ENCODE measurements at regions not wholly inside any gene's neighbourhood (a gene's known extent, or its start where the extent isn't known, plus 50 kb on each side); places are given as distances from the start of the nearest gene placed in this dataset.

DNA sequence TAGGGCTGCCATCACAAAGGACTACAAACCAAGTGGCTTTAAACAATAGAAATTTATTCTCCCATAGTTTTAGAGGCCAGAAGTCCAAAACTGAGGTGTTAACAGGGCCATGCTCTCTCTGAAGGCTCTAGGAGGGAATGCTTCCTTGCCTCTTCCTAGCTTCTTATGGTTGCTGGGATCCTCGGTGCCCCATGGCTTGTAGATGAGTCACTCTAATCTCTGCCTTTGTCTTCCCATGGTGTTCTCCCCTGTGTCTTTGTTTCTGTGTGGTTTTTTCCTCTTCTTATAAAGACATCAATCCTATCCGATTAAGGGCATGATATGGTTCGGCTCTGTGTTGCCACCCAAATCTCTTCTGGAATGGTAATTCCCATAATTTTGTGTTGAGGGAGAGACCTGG is 178.8 kb upstream of the NREP start:
- no peak for DNase-seq (ENCODE audit: extremely low spot score)
- 98% methylated on average over 3 of the region's 3 CpGs for WGBS

DNA sequence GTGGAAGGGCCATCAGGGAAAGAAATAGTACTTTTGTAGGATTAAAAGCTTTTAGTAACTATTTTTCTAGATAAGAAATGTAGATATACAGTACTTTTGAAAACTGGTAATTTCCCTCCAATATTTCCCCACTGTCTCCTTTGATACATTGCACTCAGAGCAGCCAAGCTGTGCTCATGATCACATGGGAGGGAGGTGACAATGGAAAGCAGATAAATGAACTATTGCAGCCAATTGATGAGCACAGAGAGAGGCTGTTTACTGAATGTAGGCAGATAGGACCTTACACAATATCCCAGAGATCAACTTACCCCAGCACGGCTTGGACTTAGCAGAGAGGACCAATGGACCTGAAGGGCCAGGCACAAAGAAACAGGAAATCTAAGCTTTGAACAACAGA is 178.0 kb upstream of the NREP start:
- WGBS = 98% methylated on average over 1 of the region's 1 CpG
- Histone ChIP-seq H3K4me1 (ENCODE audit: insufficient read depth) (no peaks in the 10 kb centered on the region), H3K36me3 (ENCODE audit: insufficient read depth) (no peaks in the 10 kb centered on the region), H3K27ac (ENCODE audit: low read depth) (no peak overlapping the region), H3K4me3 (ENCODE audit: low read depth, low read length) (no peak overlapping the region)
- DNase-seq (ENCODE audit: extremely low spot score) = no peak

More for the DNA sequence above, 178.8 kb upstream of the NREP start:
- Histone ChIP-seq H3K4me3 (ENCODE audit: low read depth, low read length) (no peak overlapping the region), H3K4me1 (ENCODE audit: insufficient read depth) (no peaks in the 10 kb centered on the region), H3K27ac (ENCODE audit: low read depth) (no peak overlapping the region), H3K36me3 (ENCODE audit: insufficient read depth) (no peaks in the 10 kb centered on the region)

DNA sequence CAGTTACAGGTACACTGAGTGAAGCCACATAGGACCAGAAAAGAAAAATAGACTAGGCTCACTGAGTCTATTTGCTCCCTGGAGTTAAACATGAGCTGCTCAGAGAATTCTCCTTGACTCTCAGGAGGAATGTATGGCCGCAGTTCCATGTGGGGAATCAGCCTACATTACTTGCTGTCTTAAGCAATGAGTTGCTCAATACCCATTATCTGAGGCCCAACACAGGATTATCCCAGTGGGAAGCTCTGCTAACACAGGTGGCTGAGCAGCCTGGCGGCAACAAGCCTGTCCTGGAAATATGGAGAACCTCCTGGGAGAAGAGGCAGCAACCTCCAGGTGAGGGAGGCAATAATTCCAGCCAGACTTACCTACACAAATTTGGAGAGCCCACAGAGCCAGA is 177.5 kb upstream of the NREP start:
- DNase-seq (ENCODE audit: extremely low spot score) = no peak
- no peaks in the 10 kb centered on the region for H3K4me1 ChIP-seq (ENCODE audit: insufficient read depth)
- H3K4me3 ChIP-seq (ENCODE audit: low read depth, low read length) = no peak overlapping the region
- WGBS = 98% methylated on average over 2 of the region's 2 CpGs
- no peak overlapping the region for H3K27ac ChIP-seq (ENCODE audit: low read depth)
- no peaks in the 10 kb centered on the region for H3K36me3 ChIP-seq (ENCODE audit: insufficient read depth)

DNA sequence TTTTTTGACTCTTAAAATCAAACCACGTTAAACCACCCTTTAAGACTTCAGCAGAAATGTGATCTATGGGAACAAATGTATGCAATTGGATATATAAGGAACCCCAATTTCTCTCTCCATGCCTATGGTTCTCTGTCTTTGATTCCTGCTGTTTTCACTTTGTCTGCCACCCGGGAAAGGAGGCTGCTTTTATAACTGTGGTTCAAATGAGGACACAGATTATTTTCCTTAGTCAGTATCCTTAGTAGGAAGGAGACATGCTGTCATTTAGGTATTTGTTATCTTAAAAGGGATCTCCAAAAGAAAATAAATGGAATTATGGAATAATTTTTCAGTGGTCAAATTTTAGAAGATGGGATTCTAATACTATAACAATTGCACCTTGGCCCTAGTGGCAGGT is 176.1 kb upstream of the NREP start:
- Histone ChIP-seq H3K36me3 (ENCODE audit: insufficient read depth) (no peaks in the 10 kb centered on the region), H3K4me1 (ENCODE audit: insufficient read depth) (no peaks in the 10 kb centered on the region), H3K27ac (ENCODE audit: low read depth) (no peak overlapping the region), H3K4me3 (ENCODE audit: low read depth, low read length) (no peak overlapping the region)
- DNase-seq (ENCODE audit: extremely low spot score) = no peak
- 44% methylated on average over 2 of the region's 2 CpGs for whole genome bisulfite sequencing

DNA sequence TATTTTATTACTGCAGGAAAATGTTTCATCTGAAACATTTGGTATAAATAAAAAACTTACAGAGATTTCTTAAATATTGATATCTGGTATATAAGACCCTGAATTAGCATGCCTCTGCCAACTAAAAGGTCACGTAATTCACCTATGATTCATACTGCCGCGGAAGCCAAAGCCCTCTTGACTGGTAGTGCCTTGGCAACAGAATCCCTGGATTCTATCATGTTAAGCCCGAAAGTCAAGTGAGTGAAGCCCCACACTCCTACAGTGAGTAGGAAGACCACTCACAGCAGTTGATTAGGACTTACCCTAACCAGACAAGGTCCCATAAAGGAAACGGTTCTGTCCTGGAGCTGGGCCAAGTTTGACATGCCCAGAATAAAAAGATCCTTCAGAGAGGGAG is 175.6 kb upstream of the NREP start:
- 43% methylated on average over 5 of the region's 5 CpGs for WGBS
- no peaks in the 10 kb centered on the region for H3K4me1 ChIP-seq (ENCODE audit: insufficient read depth)
- H3K4me3 ChIP-seq (ENCODE audit: low read depth, low read length) = no peak overlapping the region
- H3K27ac ChIP-seq (ENCODE audit: low read depth) = no peak overlapping the region
- no peak for DNase-seq (ENCODE audit: extremely low spot score)
- H3K36me3 ChIP-seq (ENCODE audit: insufficient read depth) = no peaks in the 10 kb centered on the region

DNA sequence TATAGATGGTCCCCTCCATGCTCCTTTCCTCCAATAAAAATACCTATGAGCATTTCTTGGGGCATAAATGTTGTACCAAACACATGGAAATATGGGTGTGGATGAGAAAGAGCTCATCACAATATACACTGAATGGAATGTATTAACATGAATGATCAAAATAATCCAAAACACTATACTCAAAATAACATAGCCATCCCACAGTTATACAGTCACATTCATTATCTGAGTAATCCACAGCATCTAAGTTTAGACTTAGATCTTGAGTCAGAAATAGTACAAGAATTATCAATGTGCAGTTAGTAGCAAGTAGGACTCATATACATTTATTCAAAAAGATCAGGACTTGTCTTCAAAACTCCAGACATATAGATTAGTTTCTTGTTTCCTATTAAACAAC is 175.2 kb upstream of the NREP start:
- Histone ChIP-seq H3K36me3 (ENCODE audit: insufficient read depth) (no peaks in the 10 kb centered on the region), H3K4me1 (ENCODE audit: insufficient read depth) (no peaks in the 10 kb centered on the region), H3K27ac (ENCODE audit: low read depth) (no peak overlapping the region), H3K4me3 (ENCODE audit: low read depth, low read length) (no peak overlapping the region)
- DNase-seq (ENCODE audit: extremely low spot score) = no peak

DNA sequence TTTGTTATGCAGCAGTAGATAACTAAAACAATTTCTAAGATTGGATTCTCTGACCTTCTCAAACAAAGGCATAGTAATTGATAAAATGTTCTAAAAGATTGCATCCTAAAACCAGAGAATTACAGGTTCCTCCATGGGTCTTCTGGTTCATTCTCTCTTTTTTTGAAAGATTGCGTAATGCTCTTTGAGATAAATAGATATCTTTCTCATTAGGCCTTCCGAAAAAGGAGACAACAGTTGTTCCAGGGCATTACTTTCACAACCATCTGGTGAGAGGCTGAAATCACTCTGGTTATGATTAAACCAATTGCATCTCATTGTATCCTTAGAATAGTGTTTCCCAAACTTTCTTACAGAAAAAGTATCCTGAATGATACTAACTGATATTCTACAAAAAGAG is 174.7 kb upstream of the NREP start:
- Histone ChIP-seq H3K36me3 (ENCODE audit: insufficient read depth) (no peaks in the 10 kb centered on the region), H3K4me1 (ENCODE audit: insufficient read depth) (no peaks in the 10 kb centered on the region), H3K27ac (ENCODE audit: low read depth) (no peak overlapping the region), H3K4me3 (ENCODE audit: low read depth, low read length) (no peak overlapping the region)
- DNase-seq (ENCODE audit: extremely low spot score) = no peak
- 94% methylated on average over 2 of the region's 2 CpGs for WGBS

DNA sequence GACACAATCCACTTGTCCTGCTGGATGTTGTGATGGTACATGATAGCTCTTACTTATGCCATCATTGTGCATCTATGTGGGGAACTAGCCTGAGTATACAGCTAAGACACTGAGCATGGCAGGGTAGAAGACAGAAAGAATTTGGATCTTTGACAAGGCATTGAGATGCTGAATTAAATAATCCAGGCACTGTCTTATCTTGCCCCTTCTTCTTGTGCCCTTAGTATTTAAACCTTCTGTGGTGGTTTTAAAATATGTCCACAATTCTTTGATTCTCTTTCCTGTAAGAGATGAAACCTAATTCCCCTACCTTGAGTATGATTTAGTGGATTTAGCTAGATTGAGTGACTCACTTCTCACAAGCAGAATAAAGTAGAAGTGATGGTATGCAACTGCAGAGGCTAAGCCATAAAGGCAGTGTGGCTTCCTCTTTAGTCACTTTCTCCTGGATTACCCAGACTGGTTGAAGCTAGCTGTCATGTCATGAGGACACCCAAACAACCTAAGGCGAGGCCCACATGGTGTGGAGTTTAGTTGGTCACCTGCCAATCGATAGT is 174.0 kb upstream of the NREP start:
- H3K4me1 ChIP-seq (ENCODE audit: insufficient read depth) = no peaks in the 10 kb centered on the region
- no peak overlapping the region for H3K4me3 ChIP-seq (ENCODE audit: low read depth, low read length)
- no peak for DNase-seq (ENCODE audit: extremely low spot score)
- H3K36me3 ChIP-seq (ENCODE audit: insufficient read depth) = no peaks in the 10 kb centered on the region
- H3K27ac ChIP-seq (ENCODE audit: low read depth) = no peak overlapping the region
- 95% methylated on average over 2 of the region's 2 CpGs for WGBS

DNA sequence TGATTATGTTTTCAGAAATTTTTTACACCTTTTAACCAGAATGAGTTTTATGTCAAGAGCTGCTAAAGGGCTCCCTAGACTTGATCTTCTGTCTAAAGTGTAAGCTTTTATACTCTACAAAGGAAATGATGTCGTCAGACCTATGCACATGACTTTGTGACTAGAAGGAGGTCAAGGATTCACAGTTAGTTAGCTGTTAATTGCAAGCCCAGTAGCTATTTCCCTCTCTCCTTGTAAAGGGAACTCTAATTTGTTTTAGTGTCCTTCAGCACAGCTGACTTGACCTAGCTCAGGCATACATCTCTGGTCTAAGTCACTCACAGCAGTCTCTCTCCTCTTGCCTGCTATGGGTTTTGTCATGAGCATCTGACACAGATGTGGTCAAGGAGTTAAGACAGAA is 173.5 kb upstream of the NREP start:
- no peak for DNase-seq (ENCODE audit: extremely low spot score)
- 76% methylated on average over 1 of the region's 1 CpG for WGBS
- no peaks in the 10 kb centered on the region for H3K4me1 ChIP-seq (ENCODE audit: insufficient read depth)
- no peak overlapping the region for H3K27ac ChIP-seq (ENCODE audit: low read depth)
- no peaks in the 10 kb centered on the region for H3K36me3 ChIP-seq (ENCODE audit: insufficient read depth)
- H3K4me3 ChIP-seq (ENCODE audit: low read depth, low read length) = no peak overlapping the region

DNA sequence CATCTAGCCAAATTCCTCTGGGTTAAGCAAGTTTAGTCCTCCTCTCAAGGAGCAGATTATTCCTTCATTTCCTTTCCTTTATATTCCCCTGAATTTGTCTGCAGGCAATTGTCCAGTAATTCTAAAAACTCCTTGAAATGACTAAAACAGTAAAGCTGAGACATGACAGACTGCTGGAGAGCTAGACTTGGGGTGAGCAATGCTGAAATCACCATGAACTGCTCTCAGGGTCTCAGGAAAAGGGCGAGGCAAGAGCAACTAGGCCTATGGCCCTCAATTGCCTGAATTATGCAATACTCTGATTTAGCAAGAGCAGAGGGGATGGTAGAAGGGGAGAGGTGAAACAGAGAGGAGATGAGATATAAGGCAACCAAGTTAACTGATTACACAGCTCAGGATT is 172.9 kb upstream of the NREP start:
- 82% methylated on average over 1 of the region's 1 CpG for WGBS
- Histone ChIP-seq H3K27ac (ENCODE audit: low read depth) (no peak overlapping the region), H3K4me3 (ENCODE audit: low read depth, low read length) (no peak overlapping the region), H3K4me1 (ENCODE audit: insufficient read depth) (no peaks in the 10 kb centered on the region), H3K36me3 (ENCODE audit: insufficient read depth) (no peaks in the 10 kb centered on the region)
- DNase-seq (ENCODE audit: extremely low spot score) = no peak

DNA sequence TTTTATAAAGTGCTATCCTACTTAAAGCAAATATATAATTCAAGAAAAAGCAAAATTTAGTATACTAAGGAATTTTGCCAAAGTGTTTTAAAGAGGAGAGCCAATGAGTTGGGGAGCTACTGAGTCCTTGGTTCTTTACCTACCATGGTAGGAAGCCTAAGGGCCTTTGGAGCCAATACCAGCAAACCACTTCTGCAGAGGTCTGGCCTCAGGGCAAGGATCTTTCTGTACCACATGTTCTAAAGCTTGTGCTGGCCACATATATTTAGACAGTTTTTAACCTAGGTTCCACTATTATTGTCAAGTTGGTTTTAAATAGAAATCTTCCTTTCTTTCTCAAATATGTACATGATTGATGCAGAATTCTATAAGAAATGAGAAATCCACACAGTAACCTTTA is 172.3 kb upstream of the NREP start:
- H3K27ac ChIP-seq (ENCODE audit: low read depth) = no peak overlapping the region
- H3K4me3 ChIP-seq (ENCODE audit: low read depth, low read length) = no peak overlapping the region
- no peaks in the 10 kb centered on the region for H3K36me3 ChIP-seq (ENCODE audit: insufficient read depth)
- no peak for DNase-seq (ENCODE audit: extremely low spot score)
- no peaks in the 10 kb centered on the region for H3K4me1 ChIP-seq (ENCODE audit: insufficient read depth)

DNA sequence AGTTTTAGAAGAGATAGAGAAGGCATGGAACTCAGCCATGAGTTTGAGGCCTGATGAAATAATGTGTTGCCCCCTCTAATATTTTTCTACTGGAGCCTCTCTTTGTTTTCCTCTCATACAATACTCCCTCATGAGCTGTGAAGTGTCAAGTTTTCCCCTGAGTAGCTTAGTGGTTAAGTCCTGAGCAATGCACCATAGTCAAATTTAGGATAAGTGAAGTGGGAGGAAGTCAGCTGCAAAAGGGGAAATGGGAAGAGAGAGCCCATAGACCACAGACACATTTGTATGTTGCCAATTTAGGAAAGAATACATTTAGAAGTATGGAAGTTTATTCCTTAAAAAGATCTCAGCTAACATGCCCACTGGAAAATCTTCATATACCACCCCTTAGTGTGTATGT is 171.5 kb upstream of the NREP start:
- Histone ChIP-seq H3K27ac (ENCODE audit: low read depth) (no peak overlapping the region), H3K4me3 (ENCODE audit: low read depth, low read length) (no peak overlapping the region), H3K36me3 (ENCODE audit: insufficient read depth) (no peaks in the 10 kb centered on the region), H3K4me1 (ENCODE audit: insufficient read depth) (no peaks in the 10 kb centered on the region)
- DNase-seq (ENCODE audit: extremely low spot score) = no peak

DNA sequence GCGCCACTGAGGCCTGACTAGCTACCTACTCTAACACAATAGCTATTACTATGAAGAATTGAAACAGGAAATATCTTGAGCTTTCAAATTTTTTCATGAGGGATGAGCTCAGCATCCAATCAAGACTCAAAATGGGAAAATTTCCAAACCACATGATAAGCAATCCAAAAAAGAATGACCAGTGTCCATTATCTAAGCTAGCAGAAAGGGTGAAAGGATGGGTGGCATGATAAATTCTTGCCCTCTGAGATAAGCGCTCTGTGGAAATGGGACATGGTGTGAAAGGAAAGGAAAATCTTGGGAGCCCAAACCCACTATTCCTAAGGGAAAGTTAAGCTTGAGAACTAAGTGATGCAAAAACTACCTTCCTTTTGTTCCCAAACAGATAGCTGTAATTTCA is 170.2 kb upstream of the NREP start:
- WGBS = 97% methylated on average over 2 of the region's 2 CpGs
- Histone ChIP-seq H3K27ac (ENCODE audit: low read depth) (no peak overlapping the region), H3K36me3 (ENCODE audit: insufficient read depth) (no peaks in the 10 kb centered on the region), H3K4me1 (ENCODE audit: insufficient read depth) (no peaks in the 10 kb centered on the region), H3K4me3 (ENCODE audit: low read depth, low read length) (no peak overlapping the region)
- DNase-seq (ENCODE audit: extremely low spot score) = no peak

DNA sequence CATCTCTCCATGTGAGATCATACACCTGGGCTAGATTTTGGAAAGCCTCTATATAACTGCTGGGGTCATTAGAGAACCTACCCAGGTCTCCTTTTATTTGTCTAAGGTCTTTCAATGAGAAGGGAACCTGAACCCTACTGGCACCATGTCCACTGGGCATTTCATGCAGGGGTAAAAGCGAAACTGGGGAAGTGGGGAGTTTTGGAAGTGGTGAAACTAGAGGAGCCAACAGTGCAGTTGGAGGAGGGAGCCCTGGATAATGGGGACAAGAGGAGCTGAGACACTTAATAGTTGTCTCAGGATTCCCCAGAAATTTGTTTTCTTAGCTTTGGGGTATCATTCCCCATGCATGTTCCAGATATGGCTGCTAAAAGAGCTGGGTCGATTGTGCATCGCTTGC is 169.0 kb upstream of the NREP start:
- Histone ChIP-seq H3K4me1 (ENCODE audit: insufficient read depth) (no peaks in the 10 kb centered on the region), H3K4me3 (ENCODE audit: low read depth, low read length) (no peak overlapping the region), H3K27ac (ENCODE audit: low read depth) (no peak overlapping the region), H3K36me3 (ENCODE audit: insufficient read depth) (no peaks in the 10 kb centered on the region)
- no peak for DNase-seq (ENCODE audit: extremely low spot score)
- 97% methylated on average over 3 of the region's 3 CpGs for WGBS

DNA sequence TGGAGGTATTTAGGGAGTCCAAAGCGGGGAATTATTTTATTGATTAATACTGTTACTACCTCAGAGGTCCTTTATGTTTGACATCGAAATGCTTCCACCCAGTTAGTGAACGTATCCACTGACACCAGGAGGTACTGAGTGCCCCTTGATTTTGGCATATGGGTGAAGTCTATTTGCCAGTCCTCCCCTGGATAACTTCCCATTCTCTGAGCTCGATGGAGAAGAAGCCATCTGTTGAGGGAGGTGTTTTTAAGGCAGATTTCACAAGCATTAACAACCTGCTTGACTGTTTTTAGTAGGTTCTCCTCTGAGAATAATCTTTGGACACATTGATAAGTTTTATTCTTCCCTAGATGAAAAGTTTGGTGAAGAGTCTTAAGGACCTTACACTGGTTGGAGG is 165.3 kb upstream of the NREP start:
- Histone ChIP-seq H3K36me3 (ENCODE audit: insufficient read depth) (no peaks in the 10 kb centered on the region), H3K4me3 (ENCODE audit: low read depth, low read length) (no peak overlapping the region), H3K27ac (ENCODE audit: low read depth) (no peak overlapping the region), H3K4me1 (ENCODE audit: insufficient read depth) (no peaks in the 10 kb centered on the region)
- WGBS = 91% methylated on average over 4 of the region's 4 CpGs
- DNase-seq (ENCODE audit: extremely low spot score) = no peak
